ENCODE measurements at regions not wholly inside any gene's neighbourhood (a gene's known extent, or its start where the extent isn't known, plus 50 kb on each side); places are given as distances from the start of the nearest gene placed in this dataset.

DNA sequence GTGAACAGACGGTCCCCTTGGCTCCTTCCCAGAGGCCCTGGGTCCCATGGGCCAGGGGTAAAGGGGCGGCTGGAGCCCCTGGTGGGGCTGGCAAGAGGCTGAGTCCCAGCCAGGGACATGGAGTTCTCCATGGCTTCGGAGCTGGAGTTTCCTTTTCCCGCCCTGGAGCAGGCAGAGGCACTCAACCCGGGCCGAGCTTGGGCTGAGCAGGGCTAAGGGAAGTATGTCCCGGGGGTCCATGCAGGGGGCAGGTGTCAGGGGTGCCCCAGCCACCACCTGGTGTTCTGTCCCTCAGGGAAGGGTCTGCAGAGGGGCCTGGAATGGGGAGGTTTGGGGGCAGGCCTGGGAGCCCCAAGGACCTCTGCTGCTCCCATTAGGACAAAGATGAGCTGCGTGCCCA is 54.0 kb upstream of the TPM4 start:
- TF ChIP-seq, protein P1, sequence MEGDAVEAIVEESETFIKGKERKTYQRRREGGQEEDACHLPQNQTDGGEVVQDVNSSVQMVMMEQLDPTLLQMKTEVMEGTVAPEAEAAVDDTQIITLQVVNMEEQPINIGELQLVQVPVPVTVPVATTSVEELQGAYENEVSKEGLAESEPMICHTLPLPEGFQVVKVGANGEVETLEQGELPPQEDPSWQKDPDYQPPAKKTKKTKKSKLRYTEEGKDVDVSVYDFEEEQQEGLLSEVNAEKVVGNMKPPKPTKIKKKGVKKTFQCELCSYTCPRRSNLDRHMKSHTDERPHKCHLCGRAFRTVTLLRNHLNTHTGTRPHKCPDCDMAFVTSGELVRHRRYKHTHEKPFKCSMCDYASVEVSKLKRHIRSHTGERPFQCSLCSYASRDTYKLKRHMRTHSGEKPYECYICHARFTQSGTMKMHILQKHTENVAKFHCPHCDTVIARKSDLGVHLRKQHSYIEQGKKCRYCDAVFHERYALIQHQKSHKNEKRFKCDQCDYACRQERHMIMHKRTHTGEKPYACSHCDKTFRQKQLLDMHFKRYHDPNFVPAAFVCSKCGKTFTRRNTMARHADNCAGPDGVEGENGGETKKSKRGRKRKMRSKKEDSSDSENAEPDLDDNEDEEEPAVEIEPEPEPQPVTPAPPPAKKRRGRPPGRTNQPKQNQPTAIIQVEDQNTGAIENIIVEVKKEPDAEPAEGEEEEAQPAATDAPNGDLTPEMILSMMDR (IDR thresholded peaks at IDR 0.05; ENCODE audit: poor library complexity, severe bottlenecking), result no peak
- H3K27ac ChIP-seq (ENCODE audit: poor library complexity, severe bottlenecking), result no peak overlapping the region
- no peak for ATAC-seq (ENCODE audit: low read depth)
- H3K4me1 ChIP-seq (ENCODE audit: insufficient read depth, poor library complexity, severe bottlenecking), result no peaks in the 10 kb centered on the region
- H3K4me3 ChIP-seq (ENCODE audit: severe bottlenecking), result no peak overlapping the region
- no peaks in the 10 kb centered on the region for H3K9me3 ChIP-seq (ENCODE audit: severe bottlenecking)
- H3K36me3 ChIP-seq (ENCODE audit: low read depth), result no peaks in the 10 kb centered on the region
- peak; percentile 61 for DNase-seq (ENCODE audit: low spot score)
- H3K27me3 ChIP-seq (ENCODE audit: insufficient read depth, poor library complexity, severe bottlenecking), result no peaks in the 10 kb centered on the region

DNA sequence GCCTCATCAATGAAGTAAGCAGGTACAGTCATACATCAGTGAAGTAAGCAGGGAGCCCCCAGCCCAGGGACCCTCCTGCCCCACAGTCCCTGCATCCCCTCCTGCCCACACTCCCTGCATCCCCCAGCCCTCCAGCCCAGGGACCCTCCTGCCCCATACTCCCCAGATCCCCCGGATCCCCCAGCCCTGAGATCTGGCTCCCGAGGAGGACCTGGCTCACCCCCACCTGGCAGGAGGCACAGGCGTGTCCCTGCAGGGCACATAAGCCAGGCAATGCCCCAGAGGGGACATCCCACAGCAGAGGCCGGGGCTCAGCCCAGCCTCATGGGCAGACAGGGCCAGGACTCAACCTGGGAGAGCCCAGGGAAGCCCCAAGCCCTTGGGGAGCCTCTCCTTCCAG is 53.6 kb upstream of the TPM4 start:
- Histone ChIP-seq H3K4me1 (ENCODE audit: insufficient read depth, poor library complexity, severe bottlenecking) (no peaks in the 10 kb centered on the region), H3K9me3 (ENCODE audit: severe bottlenecking) (no peaks in the 10 kb centered on the region), H3K4me3 (ENCODE audit: severe bottlenecking) (no peak overlapping the region), H3K36me3 (ENCODE audit: low read depth) (no peaks in the 10 kb centered on the region), H3K27me3 (ENCODE audit: insufficient read depth, poor library complexity, severe bottlenecking) (no peaks in the 10 kb centered on the region), H3K27ac (ENCODE audit: poor library complexity, severe bottlenecking) (no peak overlapping the region)
- ATAC-seq (ENCODE audit: low read depth) (no peak), DNase-seq (ENCODE audit: low spot score) (no peak)
- TF ChIP-seq, protein P1 (IDR thresholded peaks at IDR 0.05; ENCODE audit: poor library complexity, severe bottlenecking), result no peak

DNA sequence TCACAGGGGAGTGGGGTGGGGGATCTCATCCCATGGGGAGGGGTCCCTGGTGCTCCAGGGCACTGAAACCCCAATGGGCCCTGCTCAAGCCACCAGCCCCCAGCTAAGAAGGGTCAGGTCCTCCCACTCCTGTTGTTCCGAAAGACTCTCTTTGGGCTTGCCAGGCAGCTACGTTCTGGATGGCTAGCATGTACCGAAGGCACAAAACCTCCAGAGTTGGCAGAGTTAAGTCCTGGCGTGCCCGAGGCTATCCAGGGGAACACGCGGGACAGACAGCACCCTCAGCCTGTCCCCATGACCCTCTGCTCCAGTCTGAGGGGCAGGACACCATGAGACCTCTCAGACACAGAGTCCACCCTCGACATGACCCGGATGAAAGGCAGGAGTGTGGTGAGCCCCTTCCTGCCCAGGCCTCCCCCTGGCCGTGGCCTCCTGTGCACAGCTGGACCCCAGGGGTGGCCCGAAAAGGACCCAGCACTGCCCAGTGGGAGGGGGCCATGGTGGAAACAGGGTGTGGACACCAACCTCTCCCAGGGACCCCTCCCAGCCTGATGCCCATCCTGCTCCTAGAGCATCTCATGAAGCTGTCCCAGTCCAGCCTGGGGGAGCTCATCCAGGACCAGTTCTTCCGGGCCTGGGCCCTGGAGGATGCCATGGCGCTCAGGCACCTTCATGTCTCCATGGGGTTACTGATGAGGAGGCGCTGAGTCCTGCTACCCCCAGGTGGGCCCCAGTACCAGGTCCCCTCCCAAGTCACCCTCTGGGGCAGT is 53.0 kb upstream of the TPM4 start:
- Histone ChIP-seq H3K36me3 (ENCODE audit: low read depth) (no peaks in the 10 kb centered on the region), H3K4me3 (ENCODE audit: severe bottlenecking) (no peak overlapping the region), H3K27ac (ENCODE audit: poor library complexity, severe bottlenecking) (no peak overlapping the region), H3K9me3 (ENCODE audit: severe bottlenecking) (no peaks in the 10 kb centered on the region), H3K27me3 (ENCODE audit: insufficient read depth, poor library complexity, severe bottlenecking) (no peaks in the 10 kb centered on the region), H3K4me1 (ENCODE audit: insufficient read depth, poor library complexity, severe bottlenecking) (no peaks in the 10 kb centered on the region)
- TF ChIP-seq, protein P1 (IDR thresholded peaks at IDR 0.05; ENCODE audit: poor library complexity, severe bottlenecking), result no peak
- ATAC-seq (ENCODE audit: low read depth) (no peak), DNase-seq (ENCODE audit: low spot score) (peak; percentile 55)

DNA sequence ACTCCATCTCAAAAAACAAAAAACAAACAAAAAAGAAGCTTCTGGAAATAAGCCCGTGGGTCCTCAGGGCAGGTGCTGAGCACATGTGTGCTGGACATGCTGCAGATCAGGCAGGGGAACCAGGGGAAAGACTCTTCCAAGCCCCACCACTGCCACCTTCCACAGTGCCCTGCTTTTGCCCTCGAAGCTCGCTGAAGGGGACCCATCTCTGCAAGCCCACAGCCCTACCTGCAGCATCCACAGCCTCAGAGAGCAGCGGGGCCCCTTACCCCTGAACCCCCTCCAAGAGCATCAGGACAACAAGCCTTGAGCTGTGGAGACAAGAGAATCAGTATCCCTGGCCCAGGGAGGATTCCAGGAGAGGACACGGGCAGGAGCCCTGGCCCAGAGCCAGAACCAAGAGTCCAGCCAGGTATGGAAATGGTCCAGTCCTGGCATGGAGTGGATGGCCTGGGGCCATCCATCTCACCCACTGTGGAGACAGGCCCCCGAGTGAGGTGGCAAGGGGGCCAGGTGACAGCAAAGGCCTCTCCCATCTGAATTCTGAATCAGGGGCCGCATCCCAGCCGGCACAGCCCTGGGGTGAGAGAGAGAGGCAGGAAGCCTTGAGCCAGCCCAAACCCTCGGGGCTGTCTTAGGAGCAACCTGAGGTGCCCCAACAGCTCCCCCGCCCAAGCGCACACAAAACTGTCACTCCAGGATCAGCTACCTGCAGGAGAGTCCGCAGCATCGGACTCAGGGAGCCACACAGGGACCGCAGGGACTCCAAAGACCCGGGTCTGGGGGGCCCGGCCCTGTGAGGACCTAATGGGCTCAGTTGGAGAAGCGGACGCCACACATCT is 51.8 kb upstream of the TPM4 start:
- no peak overlapping the region for H3K4me3 ChIP-seq (ENCODE audit: severe bottlenecking)
- no peak for DNase-seq (ENCODE audit: low spot score)
- H3K27ac ChIP-seq (ENCODE audit: poor library complexity, severe bottlenecking), result no peak overlapping the region
- no peaks in the 10 kb centered on the region for H3K27me3 ChIP-seq (ENCODE audit: insufficient read depth, poor library complexity, severe bottlenecking)
- no peak for ATAC-seq (ENCODE audit: low read depth)
- no peaks in the 10 kb centered on the region for H3K9me3 ChIP-seq (ENCODE audit: severe bottlenecking)
- no peaks in the 10 kb centered on the region for H3K36me3 ChIP-seq (ENCODE audit: low read depth)
- no peaks in the 10 kb centered on the region for H3K4me1 ChIP-seq (ENCODE audit: insufficient read depth, poor library complexity, severe bottlenecking)
- TF ChIP-seq, protein P1 (IDR thresholded peaks at IDR 0.05; ENCODE audit: poor library complexity, severe bottlenecking), result no peak
